ENCODE measurements at regions not wholly inside any gene's neighbourhood (a gene's known extent, or its start where the extent isn't known, plus 50 kb on each side); places are given as distances from the start of the nearest gene placed in this dataset.

- intact Hi-C loops (cut with DNase I) = no loop called here
These were observed 95.1 kb upstream of the GPC1 start for GRCh38 chr2:240340361-240340761.

DNA sequence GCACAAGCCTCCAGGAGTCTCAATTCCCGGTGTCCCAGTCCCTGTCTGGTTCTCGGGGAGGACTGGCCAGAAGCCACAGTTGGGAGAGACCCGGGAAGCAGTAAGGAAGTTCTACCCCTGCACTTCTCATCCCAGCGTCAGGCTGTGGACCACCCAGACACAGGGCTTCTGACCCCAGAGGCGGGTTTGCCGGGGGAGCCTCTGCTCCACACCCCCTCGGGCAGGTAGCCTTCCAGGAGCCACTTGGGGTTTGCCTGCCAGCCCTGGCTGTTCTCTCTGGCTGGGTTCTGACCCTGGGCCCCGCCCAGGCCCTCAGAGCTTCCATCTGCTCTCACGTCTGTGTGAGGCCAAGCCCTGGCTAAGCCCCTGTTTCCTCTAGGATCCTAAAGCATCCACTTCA is 94.4 kb upstream of the GPC1 start:
- Histone ChIP-seq H3K4me3 (replicated peaks in 1 of 3) (no peak overlapping the region), H3K4me1 (no peaks in the 10 kb centered on the region), H3K9me3 (no peaks in the 10 kb centered on the region), H3K27me3 (no peaks in the 10 kb centered on the region), H3K36me3 (no peaks in the 10 kb centered on the region), H3K27ac (no peak overlapping the region)
- no peak for TF ChIP-seq POLR2A (IDR thresholded peaks at IDR 0.05)
- TF ChIP-seq, protein P1, sequence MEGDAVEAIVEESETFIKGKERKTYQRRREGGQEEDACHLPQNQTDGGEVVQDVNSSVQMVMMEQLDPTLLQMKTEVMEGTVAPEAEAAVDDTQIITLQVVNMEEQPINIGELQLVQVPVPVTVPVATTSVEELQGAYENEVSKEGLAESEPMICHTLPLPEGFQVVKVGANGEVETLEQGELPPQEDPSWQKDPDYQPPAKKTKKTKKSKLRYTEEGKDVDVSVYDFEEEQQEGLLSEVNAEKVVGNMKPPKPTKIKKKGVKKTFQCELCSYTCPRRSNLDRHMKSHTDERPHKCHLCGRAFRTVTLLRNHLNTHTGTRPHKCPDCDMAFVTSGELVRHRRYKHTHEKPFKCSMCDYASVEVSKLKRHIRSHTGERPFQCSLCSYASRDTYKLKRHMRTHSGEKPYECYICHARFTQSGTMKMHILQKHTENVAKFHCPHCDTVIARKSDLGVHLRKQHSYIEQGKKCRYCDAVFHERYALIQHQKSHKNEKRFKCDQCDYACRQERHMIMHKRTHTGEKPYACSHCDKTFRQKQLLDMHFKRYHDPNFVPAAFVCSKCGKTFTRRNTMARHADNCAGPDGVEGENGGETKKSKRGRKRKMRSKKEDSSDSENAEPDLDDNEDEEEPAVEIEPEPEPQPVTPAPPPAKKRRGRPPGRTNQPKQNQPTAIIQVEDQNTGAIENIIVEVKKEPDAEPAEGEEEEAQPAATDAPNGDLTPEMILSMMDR (IDR thresholded peaks at IDR 0.05) = no peak
- no peak for DNase-seq
- 65 to 71% methylated on average over 1 to 9 of the region's 9 CpGs for whole genome bisulfite sequencing, 2 donors
- intact Hi-C loops (cut with DNase I) = no loop called here

More at GRCh38 chr2:240340361-240340761, 95.1 kb upstream of the GPC1 start:
- no peaks in the 10 kb centered on the region for H3K36me3 ChIP-seq
- no peak for DNase-seq
- no peak for TF ChIP-seq POLR2A (IDR thresholded peaks at IDR 0.05)
- TF ChIP-seq, protein P1 (IDR thresholded peaks at IDR 0.05) = no peak
- H3K9me3 ChIP-seq = no peaks in the 10 kb centered on the region
- 93 to 100% methylated on average over 2 to 10 of the region's 14 CpGs for WGBS, 2 donors
- H3K4me3 ChIP-seq (replicated peaks in 1 of 3) = no peak overlapping the region
- no peak overlapping the region for H3K27ac ChIP-seq
- H3K4me1 ChIP-seq = no peaks in the 10 kb centered on the region
- no peaks in the 10 kb centered on the region for H3K27me3 ChIP-seq

- Histone ChIP-seq H3K4me1 (peaks cover 8 to 21% of the 10 kb centered on the region in 2 donors), H3K27me3 (no peaks in the 10 kb centered on the region), H3K36me3 (no peaks in the 10 kb centered on the region), H3K27ac (no peak overlapping the region), H3K4me3 (replicated peaks in 1 of 3) (no peak overlapping the region), H3K9me3 (no peaks in the 10 kb centered on the region)
- WGBS, 2 donors = 64 to 80% methylated on average over 1 of the region's 1 CpG
- intact Hi-C loops (cut with DNase I) = no loop called here
- TF ChIP-seq POLR2A (IDR thresholded peaks at IDR 0.05) = no peak
- TF ChIP-seq, protein P1 (IDR thresholded peaks at IDR 0.05) = no peak
- no peak for DNase-seq
These were observed 91.9 kb upstream of the GPC1 start for GRCh38 chr2:240343548-240343947.

GRCh38 chr2:240344904-240345303 is 90.6 kb upstream of the GPC1 start:
- intact Hi-C loops (cut with DNase I) = no loop called here
- Histone ChIP-seq H3K4me3 (replicated peaks in 1 of 3) (no peak overlapping the region), H3K4me1 (peaks cover 8 to 21% of the 10 kb centered on the region in 2 donors), H3K9me3 (no peaks in the 10 kb centered on the region), H3K27ac (no peak overlapping the region), H3K27me3 (no peaks in the 10 kb centered on the region), H3K36me3 (no peaks in the 10 kb centered on the region)
- no peak for TF ChIP-seq POLR2A (IDR thresholded peaks at IDR 0.05)
- TF ChIP-seq, protein P1 (IDR thresholded peaks at IDR 0.05) = no peak
- WGBS, 2 donors = 88 to 94% methylated on average over 4 of the region's 4 CpGs
- DNase-seq = no peak

DNA sequence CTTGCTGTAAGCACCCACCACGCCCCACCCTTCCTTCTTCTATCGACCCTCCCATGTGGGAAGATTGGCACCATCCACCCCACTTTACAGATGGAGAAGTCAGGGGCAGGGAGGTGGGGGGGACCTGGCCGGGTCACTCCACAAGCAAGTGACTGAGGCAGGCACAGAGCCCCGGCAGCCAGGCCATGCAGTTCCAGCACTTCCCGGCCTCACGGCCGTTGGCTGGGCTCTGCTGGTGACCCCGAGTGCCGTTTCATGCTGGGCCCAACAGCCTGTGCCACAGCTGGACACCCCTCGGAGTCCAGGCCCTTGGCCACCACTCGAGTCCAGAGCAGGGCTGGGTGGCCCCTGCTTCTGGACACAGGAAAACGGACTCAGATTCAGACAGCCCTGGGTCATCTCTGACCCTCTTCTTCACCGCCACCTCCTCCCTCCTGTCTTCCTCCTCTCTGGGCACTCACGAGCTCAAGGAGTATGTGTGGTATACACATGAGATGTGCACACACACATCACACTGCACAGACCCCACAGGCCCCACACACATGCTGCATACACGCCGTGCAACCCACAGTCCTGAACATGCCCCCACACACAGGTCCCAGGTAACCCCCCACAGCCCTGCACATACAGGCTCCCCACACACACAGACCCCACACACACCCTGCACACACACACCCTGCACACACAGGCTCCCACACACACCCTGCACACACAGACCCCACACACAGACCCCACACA is 89.3 kb upstream of the GPC1 start:
- DNase-seq = no peak
- intact Hi-C loops (cut with DNase I) = no loop called here
- no peak overlapping the region for H3K27ac ChIP-seq
- peaks cover 8 to 21% of the 10 kb centered on the region in 2 donors for H3K4me1 ChIP-seq
- no peak overlapping the region for H3K4me3 ChIP-seq (replicated peaks in 1 of 3)
- no peaks in the 10 kb centered on the region for H3K9me3 ChIP-seq
- no peak for TF ChIP-seq POLR2A (IDR thresholded peaks at IDR 0.05)
- TF ChIP-seq, protein P1 (IDR thresholded peaks at IDR 0.05) = no peak
- H3K36me3 ChIP-seq = no peaks in the 10 kb centered on the region
- WGBS, 2 donors = 86 to 93% methylated on average over 7 to 10 of the region's 16 CpGs
- no peaks in the 10 kb centered on the region for H3K27me3 ChIP-seq
